ENCODE measurements at regions not wholly inside any gene's neighbourhood (a gene's known extent, or its start where the extent isn't known, plus 50 kb on each side); places are given as distances from the start of the nearest gene placed in this dataset.
"Not testable (repeated sequence)": the region's sequence is repeated elsewhere in the genome, so short reads cannot be mapped to it uniquely, and the experiment has no call there.

GRCh38 chr10:109062371-109062770, 860.9 kb downstream of the XPNPEP1 start:
- no peak for TF ChIP-seq EZH2phosphoT487 (IDR thresholded peaks at IDR 0.05; ENCODE audit: borderline replicate concordance)
- TF ChIP-seq, protein P1, sequence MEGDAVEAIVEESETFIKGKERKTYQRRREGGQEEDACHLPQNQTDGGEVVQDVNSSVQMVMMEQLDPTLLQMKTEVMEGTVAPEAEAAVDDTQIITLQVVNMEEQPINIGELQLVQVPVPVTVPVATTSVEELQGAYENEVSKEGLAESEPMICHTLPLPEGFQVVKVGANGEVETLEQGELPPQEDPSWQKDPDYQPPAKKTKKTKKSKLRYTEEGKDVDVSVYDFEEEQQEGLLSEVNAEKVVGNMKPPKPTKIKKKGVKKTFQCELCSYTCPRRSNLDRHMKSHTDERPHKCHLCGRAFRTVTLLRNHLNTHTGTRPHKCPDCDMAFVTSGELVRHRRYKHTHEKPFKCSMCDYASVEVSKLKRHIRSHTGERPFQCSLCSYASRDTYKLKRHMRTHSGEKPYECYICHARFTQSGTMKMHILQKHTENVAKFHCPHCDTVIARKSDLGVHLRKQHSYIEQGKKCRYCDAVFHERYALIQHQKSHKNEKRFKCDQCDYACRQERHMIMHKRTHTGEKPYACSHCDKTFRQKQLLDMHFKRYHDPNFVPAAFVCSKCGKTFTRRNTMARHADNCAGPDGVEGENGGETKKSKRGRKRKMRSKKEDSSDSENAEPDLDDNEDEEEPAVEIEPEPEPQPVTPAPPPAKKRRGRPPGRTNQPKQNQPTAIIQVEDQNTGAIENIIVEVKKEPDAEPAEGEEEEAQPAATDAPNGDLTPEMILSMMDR (conservative IDR thresholded peaks at IDR 0.05; ENCODE audit: low read length), result no peak

GRCh38 chr10:109055243-109055642, 868.1 kb downstream of the XPNPEP1 start:
- Histone ChIP-seq H3K9ac (ENCODE audit: low read depth, low read length, poor library complexity, severe bottlenecking) (no peak overlapping the region), H2AFZ (ENCODE audit: low read length) (no peak overlapping the region), H3K9me3 (ENCODE audit: insufficient read depth, low read depth, low read length) (no peaks in the 10 kb centered on the region), H3K9me2 (replicated peaks; ENCODE audit: low read depth, low read length) (no peaks in the 10 kb centered on the region), H3K79me2 (ENCODE audit: insufficient read depth, low read length) (no peaks in the 10 kb centered on the region), H3K27me3 (ENCODE audit: insufficient read depth, low read length, poor library complexity, severe bottlenecking) (no peaks in the 10 kb centered on the region), H3F3A (ENCODE audit: low read depth) (no peaks in the 10 kb centered on the region), H3K4me1 (ENCODE audit: insufficient read depth, low read length, poor library complexity, severe bottlenecking) (no peaks in the 10 kb centered on the region), H3K4me3 (ENCODE audit: low read length, poor library complexity, severe bottlenecking) (no peak overlapping the region), H3K36me3 (ENCODE audit: insufficient read depth, low read length) (no peaks in the 10 kb centered on the region), H3K4me2 (ENCODE audit: low read depth, low read length, poor library complexity, severe bottlenecking) (no peak overlapping the region), H4K20me1 (ENCODE audit: insufficient read depth, low read length, poor library complexity, severe bottlenecking) (no peaks in the 10 kb centered on the region)
- no peak for TF ChIP-seq EZH2phosphoT487 (IDR thresholded peaks at IDR 0.05; ENCODE audit: borderline replicate concordance)
- TF ChIP-seq, protein P1 (conservative IDR thresholded peaks at IDR 0.05; ENCODE audit: low read length), result no peak

More at GRCh38 chr10:109062371-109062770, 860.9 kb downstream of the XPNPEP1 start:
- H4K20me1 ChIP-seq (ENCODE audit: insufficient read depth, low read length, poor library complexity, severe bottlenecking), result no peaks in the 10 kb centered on the region
- H3K27me3 ChIP-seq (ENCODE audit: insufficient read depth, low read length, poor library complexity, severe bottlenecking), result no peaks in the 10 kb centered on the region
- 0 out of 2 replicates have a peak, but pooled peaks cover 3% of the 10 kb centered on the region for H3K9me2 ChIP-seq (replicated peaks; ENCODE audit: low read depth, low read length)
- no peaks in the 10 kb centered on the region for H3K79me2 ChIP-seq (ENCODE audit: insufficient read depth, low read length)
- no peak overlapping the region for H2AFZ ChIP-seq (ENCODE audit: low read length)
- H3K4me2 ChIP-seq (ENCODE audit: low read depth, low read length, poor library complexity, severe bottlenecking), result no peak overlapping the region
- no peaks in the 10 kb centered on the region for H3K4me1 ChIP-seq (ENCODE audit: insufficient read depth, low read length, poor library complexity, severe bottlenecking)
- H3K9me3 ChIP-seq (ENCODE audit: insufficient read depth, low read depth, low read length), result no peaks in the 10 kb centered on the region
- no peaks in the 10 kb centered on the region for H3K36me3 ChIP-seq (ENCODE audit: insufficient read depth, low read length)
- no peaks in the 10 kb centered on the region for H3F3A ChIP-seq (ENCODE audit: low read depth)
- H3K9ac ChIP-seq (ENCODE audit: low read depth, low read length, poor library complexity, severe bottlenecking), result no peak overlapping the region
- H3K4me3 ChIP-seq (ENCODE audit: low read length, poor library complexity, severe bottlenecking), result no peak overlapping the region

DNA sequence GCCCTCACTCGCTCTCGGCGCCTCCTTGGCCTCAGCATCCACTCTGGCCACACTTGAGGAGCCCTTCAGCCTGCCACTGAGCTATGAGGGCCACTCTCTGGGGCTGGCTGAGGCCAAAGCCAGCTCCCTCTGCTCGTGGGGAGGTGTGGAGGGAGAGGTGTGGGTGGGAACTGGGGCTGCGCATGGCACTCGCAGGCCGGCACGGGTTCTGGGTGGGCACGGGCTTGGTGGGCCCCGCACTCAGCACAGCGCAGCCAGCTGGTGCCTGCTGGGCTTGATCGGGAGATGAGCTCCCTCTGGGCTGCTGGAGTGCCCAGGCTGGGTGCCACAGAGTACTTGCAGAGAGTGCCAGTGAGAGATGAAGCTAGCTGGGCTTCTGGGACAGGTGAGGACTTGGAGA, 875.5 kb downstream of the XPNPEP1 start:
- TF ChIP-seq EZH2phosphoT487 (IDR thresholded peaks at IDR 0.05; ENCODE audit: borderline replicate concordance), result no peak
- TF ChIP-seq, protein P1 (conservative IDR thresholded peaks at IDR 0.05; ENCODE audit: low read length), result no peak
- H3K4me1 ChIP-seq (ENCODE audit: insufficient read depth, low read length, poor library complexity, severe bottlenecking), result no peaks in the 10 kb centered on the region
- no peaks in the 10 kb centered on the region for H3K9me2 ChIP-seq (replicated peaks; ENCODE audit: low read depth, low read length)
- no peaks in the 10 kb centered on the region for H3K27me3 ChIP-seq (ENCODE audit: insufficient read depth, low read length, poor library complexity, severe bottlenecking)
- H3K36me3 ChIP-seq (ENCODE audit: insufficient read depth, low read length), result no peaks in the 10 kb centered on the region
- no peaks in the 10 kb centered on the region for H3K79me2 ChIP-seq (ENCODE audit: insufficient read depth, low read length)
- H4K20me1 ChIP-seq (ENCODE audit: insufficient read depth, low read length, poor library complexity, severe bottlenecking), result no peaks in the 10 kb centered on the region
- no peaks in the 10 kb centered on the region for H3K9me3 ChIP-seq (ENCODE audit: insufficient read depth, low read depth, low read length)
- no peaks in the 10 kb centered on the region for H3F3A ChIP-seq (ENCODE audit: low read depth)
- H2AFZ ChIP-seq (ENCODE audit: low read length), result no peak overlapping the region
- H3K4me2 ChIP-seq (ENCODE audit: low read depth, low read length, poor library complexity, severe bottlenecking), result no peak overlapping the region
- H3K4me3 ChIP-seq (ENCODE audit: low read length, poor library complexity, severe bottlenecking), result no peak overlapping the region
- no peak overlapping the region for H3K9ac ChIP-seq (ENCODE audit: low read depth, low read length, poor library complexity, severe bottlenecking)

DNA sequence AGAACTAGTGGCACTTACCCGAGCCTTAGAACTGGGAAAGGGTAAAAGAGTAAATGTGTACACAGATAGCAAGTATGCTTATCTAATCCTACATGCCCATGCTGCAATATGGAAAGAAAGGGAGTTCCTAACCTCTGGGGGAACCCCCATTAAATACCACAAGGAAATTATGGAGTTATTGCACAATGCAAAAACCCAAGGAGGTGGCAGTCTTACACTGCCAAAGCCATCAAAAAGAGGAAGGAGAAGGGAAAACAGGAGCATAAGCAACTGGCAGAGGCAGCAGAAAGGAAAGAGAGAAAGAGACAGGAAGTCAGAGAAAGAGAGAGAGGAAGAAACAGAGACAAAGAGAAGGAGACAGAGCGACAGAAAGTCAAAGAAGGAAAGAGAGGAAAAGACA, 876.9 kb downstream of the XPNPEP1 start:
- H3K9ac ChIP-seq (ENCODE audit: low read depth, low read length, poor library complexity, severe bottlenecking); H3K4me2 ChIP-seq (ENCODE audit: low read depth, low read length, poor library complexity, severe bottlenecking): not testable (repeated sequence)

More for the DNA sequence above, 876.9 kb downstream of the XPNPEP1 start:
- H3K79me2 ChIP-seq (ENCODE audit: insufficient read depth, low read length); H3K9me2 ChIP-seq (replicated peaks; ENCODE audit: low read depth, low read length); H4K20me1 ChIP-seq (ENCODE audit: insufficient read depth, low read length, poor library complexity, severe bottlenecking); H3K27me3 ChIP-seq (ENCODE audit: insufficient read depth, low read length, poor library complexity, severe bottlenecking); H3K4me1 ChIP-seq (ENCODE audit: insufficient read depth, low read length, poor library complexity, severe bottlenecking); H3F3A ChIP-seq (ENCODE audit: low read depth); H3K36me3 ChIP-seq (ENCODE audit: insufficient read depth, low read length); H2AFZ ChIP-seq (ENCODE audit: low read length); H3K4me3 ChIP-seq (ENCODE audit: low read length, poor library complexity, severe bottlenecking); H3K9me3 ChIP-seq (ENCODE audit: insufficient read depth, low read depth, low read length): not testable (repeated sequence)

Measured in Loucy (cell line).